ENCODE measurements at regions not wholly inside any gene's neighbourhood (a gene's known extent, or its start where the extent isn't known, plus 50 kb on each side); places are given as distances from the start of the nearest gene placed in this dataset.
"Not testable (repeated sequence)": the region's sequence is repeated elsewhere in the genome, so short reads cannot be mapped to it uniquely, and the experiment has no call there.

DNA sequence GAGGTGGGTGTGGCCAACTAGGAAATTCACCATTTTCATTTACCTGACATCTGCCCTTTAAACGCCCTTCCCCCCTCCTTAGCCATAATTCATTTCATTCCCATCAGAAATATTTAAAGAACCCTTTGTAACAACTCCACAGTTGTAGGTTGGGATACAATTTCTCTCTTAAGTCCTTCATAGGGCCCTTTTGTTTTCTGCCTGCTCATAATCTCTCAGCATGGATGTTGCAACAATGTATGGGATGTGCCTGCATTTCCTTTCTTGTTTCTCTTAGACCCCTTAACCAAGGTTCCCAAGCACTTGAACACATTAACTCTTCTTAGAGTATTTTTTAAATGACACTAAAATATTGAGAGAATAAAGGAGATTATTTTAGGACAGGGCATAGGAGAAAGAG, 51.7 kb upstream of the MYO10 start:
- DNase-seq: no peak

DNA sequence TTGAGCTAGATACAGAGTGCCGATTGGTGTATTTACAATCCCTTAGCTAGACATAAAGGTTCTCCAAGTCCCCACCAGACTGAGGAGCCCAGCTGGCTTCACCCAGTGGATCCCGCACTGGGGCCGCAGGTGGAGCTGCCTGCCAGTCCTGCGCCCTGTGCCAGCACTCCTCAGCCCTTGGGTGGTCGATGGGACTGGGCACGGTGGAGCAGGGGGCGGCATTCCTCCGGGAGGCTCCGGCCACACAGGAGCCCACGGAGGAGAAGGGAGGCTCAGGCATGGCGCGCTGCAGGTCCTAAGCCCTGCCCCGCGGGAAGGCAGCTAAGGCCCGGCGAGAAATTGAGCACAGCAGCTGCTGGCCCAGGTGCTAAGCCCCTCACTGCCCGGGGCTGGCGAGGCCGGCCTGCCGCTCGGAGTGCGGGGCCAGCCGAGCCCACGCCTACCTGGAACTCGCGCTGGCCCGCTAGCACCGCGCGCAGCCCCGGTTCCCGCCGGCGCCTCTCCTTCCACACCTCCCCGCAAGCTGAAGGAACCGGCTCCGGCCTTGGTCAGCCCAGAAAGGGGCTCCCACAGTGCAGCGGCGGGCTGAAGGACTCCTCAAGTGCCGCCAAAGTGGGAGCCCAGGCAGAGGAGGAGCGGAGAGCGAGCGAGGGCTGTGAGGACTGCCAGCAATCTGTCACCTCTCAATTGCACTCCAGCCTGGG, 54.9 kb upstream of the MYO10 start:
- DNase-seq: not testable (repeated sequence)

DNA sequence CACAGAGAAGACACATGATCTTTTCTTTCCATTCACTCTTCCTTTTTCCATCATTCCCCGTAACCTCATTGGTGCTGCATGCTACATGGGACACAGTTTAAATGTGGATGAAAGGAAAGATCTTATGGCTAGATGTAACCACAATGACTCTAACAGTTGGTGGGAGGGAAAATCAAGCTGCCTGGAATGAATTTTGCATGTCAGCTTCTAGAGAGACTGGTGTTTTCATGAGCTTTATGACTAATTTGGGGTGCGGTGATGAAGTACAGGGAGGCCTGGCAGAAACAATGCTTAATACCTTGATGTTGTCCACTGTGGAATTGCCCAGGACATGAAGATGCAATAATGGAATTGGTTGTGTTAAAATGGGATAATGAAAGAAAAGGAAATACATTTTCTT, 55.9 kb upstream of the MYO10 start:
- DNase-seq: no peak

DNA sequence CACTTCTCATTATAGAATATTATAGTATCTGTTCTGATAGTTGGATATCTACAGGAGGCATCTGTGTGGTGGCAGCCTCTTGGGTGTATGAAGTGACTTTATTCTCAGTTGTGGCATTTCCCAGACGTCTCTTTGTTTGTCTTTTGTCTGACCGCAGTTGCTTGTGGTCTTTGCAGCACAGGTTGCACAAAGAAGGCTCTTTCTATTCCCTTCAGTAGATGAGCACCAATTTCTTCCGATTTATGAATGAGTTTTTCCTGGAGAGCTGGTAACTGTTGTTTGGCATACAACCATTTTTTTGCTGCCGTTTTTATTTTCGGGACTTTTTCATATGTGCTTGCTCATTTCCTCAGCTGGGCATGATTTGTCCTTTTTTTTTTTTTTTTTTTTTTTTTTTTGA, 56.4 kb upstream of the MYO10 start:
- no peak for DNase-seq

DNA sequence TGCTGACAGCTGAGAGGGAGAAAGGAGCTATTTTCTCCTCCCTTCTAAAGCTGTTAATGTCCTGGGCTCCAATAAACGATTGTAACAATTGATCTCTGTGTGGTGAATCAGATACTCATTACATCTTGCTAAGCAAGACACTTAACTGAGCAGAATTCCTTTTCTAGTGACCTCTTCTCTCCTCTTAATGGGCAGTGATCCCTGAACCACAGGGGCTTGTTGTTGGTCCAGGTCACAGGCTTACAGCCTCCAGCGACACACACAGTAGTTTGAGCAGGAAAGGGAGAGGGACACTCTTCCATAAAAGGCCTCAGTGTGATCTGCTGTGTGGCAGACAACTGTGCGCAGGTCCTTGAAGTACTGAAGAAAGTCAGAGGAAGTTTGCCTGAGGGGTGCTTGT, 58.5 kb upstream of the MYO10 start:
- DNase-seq: no peak

DNA sequence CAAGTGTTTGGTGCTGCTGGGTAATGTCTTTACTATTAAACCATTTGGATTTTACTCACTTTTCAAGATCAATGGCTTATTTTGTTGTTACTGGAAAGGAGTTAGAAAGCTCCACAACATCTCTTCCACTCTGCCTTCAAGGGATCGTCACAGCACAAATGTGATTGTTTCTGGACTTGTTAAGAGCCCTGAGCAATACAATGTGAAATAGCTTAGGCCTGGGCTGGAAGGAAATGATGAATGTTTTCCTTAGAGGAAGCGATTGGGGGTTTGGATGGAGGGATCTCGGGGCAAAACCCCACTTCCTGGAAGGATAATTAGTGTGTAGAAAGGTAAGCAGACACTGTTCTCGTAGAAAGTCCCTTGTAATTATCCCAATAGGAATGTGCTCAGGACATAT, 59.3 kb upstream of the MYO10 start:
- DNase-seq: no peak

DNA sequence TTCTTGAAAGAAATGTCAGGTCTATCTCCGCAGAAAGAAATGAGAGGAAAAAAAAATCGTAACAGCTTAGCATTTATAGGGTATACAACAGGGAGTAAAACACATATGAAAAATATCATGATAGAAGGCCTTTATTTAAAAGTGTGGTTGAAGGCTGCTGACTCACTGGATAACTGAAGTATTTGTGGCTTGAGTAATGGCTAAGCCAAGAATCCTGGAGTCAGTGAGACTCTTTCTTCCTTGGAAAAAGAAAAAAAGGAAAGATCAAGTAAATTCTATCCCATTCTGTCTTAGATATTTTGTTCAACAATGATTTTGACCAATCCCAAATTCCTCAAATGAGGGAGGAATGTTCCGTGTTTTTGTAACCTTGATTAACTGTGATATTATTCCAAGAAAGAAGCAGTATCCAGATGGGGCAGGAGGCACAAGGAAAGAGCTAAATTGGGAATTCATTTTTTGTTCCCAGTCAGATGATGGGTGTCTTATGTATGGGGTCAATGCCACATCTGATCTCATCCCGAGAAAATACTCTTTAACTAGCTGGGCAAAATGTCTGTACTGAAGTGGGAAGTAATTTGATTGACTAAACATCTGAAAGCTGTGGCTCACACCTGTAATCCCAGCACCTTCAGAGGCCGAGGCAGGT, 64.3 kb upstream of the MYO10 start:
- no peak for DNase-seq

DNA sequence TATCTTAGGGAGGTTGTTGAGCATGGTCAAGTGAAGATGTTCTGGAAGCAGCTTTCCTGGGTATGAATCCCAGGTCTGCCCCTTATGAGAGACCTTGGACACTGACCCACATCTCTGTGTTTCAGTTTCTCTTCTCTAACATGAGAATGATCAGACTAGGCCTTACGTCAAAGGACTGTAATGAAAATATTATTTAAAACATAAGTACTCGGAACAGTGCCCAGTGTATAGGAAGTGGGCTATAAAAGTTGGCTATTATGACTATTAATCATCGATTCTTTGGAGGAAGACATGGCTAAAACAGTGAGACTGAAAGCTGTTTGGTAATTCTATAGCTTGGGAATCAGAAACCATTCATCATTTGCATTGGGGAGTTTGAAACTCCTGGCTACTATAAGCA, 65.3 kb upstream of the MYO10 start:
- DNase-seq: no peak

DNA sequence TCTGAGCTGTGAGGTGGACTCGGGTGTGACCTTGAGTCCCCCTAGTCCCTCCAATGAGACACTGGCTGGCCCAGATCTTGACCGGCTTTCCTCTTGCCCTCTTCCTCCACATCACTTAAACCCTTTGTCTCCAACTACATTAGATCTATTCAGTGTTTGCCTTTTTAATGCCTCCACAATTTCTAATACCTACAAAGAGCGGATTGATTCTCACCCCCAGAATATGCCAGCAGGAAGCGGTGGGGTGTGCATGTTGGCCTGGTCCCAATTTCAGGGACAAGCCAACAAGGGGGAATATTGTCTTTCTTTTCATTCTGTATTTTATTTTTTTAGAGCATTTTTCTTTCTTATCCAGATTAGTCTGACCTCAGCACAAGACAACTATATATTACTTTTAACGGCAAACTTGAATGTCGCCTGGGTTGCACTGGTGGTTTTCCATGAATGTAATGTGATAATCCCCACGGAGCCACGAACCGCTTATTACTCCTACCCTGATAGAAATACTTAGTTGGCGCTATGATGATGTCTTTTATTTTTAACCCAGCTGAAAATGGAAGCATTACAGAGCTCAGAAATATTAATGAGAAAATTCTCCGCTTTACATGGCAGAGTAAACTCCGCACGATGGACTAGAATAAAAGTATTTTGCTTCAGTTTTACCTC, 68.5 kb upstream of the MYO10 start:
- DNase-seq: no peak

DNA sequence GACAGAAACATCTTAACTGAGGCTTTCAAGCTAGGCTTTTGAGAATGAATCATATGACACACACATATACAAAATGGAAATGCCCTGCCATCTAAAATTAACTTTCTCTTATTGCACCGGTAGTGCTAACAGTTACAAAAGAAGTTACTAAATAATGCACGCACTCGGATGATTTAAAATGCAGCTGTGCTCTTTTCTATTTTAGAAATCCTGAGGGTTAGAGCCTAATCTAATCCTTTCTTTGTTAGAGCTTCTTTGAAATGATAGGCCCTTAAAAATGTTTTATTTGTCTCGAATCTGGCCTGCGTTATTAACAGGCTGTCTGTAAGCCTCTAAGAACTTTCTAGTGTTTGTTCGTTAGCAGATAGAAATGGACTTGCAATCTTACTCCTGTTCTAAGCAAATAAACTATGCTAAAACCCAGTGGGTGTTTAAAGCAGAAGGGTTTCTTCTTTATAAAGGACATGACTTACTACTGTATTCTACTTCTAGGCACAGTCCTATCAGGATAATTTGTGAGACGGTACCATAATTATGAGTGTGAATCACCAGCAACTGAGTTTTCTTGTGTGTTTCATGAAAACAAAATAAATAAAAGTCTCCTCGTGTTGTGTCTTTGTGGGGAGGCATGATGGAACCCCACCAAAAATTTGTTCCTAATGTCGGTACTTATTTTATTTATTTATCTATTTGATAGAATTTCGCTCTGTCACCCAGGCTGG, 69.2 kb upstream of the MYO10 start:
- no peak for DNase-seq

DNA sequence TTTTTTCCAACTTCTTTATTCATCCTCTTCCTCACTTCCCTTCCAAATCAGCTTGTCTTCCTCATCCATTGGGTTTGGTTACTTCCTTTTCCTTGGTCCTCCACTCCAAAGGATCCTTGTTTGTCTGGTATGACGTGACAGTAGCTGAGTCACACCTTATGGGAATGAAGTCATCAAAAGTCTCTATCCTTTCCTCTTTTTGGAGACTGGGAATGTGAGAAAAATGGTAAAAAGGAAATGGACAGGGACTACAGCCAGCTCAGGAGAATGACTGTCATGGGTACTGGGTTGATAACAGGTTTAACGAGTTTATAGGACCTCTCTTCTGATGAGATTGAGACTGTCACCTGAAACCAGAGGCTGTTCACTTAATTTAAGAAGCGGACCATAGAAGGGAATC, 76.2 kb upstream of the MYO10 start:
- DNase-seq: no peak

DNA sequence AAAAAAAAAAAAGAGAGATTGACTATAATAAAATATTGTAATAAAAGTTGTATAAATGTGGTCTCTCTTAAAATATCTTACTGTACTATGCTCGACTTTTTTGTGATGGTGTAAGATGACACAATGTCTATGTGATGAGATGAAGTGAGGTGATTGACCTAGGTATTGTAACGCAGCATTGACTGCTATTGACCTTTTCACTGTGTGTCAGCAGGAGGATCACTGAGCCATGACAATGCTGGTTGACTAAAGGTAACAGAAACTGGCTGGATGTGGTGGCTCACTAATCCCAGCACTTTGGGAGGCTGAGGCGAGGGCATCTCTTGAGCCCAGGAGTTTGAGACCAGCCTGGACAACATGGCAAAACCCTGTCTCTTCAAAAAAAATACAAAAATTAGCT, 78.6 kb upstream of the MYO10 start:
- no peak for DNase-seq

DNA sequence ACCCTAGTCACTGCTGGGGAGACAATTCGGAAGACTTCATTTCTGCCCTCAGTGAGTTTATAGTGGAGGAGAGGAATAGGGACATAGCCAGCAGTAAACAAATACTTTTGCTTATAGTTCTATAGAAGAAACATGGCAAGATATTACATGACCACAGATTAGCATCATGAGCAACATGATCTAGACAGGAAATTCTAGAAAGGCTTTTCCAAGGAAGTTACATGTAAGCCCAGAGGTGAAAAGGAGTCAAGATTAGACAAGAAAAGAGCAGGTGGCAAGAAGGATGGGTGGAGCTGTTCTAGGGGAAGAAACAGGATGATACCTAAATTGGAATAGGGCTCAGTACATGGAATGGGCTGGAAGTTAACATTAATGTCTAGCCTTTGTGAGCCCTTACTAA, 82.8 kb upstream of the MYO10 start:
- DNase-seq: no peak

DNA sequence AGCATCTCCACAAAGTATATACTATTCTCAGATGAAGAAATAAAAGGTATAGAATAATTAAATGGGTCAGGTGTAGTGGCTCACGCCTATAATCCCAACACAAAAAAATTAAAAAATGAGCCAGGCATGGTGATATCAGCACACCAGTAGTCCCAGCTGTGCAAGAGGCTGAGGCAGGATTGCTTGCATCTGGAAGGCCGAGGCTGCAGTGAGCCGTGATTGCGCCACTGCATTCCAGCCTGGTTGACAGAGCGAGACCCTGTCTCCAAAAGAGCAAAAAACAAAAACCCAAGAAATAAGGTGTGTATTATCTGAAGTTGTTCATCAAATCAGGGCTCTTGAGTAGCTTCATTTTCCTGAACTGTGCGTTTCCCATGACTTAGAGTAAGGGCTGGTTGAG, 83.2 kb upstream of the MYO10 start:
- no peak for DNase-seq

DNA sequence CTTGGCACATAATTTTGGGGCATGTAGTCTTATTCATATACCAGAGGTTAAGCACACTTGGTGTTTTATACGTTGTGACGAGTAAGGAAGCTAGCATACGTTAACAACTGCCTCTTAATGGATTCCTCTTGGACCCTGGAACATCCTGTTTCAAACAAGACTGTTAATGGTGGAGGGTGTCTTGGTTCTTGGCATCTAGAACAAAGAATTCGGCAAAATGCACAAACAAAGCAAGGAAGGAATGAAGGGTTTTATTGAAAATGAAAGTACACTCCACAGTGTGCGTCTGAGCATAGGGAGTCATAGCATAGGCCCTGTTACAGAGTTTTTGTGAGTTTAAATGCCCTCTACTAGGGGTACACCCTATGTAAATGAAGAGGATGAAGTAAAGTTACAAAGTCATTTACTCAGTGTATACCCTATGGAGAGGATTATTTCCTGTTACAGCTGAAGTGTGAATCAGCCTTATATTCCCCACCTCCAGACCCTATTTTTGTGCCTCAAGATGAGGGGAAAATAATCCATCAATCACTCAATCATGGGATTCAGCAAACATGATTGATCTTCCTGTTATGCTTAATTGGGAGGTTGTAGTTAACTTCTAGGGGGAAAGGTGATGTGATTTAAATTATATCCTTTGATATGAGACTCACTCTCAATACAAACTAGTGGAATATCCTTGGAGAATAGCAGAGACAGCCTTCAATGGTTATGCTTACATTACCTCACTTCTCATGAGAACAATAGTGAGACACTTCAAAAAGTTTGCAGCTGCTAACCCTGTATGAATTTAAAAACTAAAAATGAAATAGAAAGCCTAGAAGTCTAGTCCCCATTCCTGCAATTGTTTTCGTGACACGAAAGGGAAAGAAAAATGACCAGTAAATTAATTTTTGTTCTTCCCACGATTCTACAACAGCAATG, 84.9 kb upstream of the MYO10 start:
- no peak for DNase-seq

DNA sequence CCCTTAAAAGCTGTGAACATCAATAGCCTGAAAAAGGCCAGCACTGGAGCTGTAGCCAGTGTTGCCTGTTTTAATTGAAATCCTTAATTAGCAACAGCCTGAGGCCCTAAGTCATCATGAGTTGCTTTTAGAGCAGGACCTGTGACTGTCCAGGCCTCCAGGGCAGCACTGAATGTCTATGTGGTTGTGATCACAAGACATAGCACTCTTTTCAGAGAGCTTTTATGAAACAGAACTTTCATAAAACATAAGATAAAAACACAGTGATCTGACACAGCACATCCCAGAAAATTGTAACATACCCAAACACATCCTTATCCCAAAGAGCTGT, 85.5 kb upstream of the MYO10 start:
- no peak for DNase-seq

DNA sequence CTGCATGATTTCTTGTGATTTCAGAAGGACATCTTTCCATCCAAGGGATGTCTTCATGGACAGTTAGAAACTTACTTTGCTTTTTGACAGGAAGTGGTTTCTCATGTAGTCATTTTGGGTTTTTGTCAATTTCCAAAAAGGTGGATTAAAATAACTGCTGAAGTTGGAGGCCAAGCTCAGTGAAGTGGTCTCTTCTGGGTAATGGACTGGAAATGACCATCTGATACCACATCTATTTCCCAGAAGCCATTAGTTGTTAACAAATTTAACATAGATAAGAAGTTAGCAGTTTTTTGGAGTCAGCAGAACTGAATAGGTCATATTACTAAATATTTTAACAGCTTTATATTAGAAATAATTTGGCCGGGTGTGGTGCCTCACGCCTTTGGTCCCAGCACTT, 86.2 kb upstream of the MYO10 start:
- no peak for DNase-seq

DNA sequence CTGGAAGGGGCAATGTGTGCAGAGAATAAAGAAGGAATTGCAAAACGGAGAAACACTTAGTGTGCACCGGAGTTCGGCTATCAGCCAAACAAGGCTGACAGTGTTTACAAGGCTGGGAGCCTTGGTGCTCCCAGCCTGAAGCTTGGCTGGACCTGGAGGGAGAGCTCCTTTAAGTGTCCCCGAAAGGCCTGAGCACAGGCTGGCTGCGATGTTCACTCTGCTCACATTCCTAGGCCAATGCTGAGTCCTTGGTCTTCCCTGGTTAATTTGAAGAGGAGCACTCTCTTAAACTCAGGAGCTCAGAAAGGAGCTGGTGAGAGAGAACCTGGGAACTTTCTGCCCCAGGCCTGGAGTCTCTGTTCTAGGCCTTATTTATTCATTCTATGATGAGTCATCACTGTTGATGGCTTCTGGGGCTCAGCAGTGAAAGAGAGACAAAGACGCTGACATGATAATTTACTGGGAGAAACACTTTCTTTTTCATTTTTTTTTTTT, 88.6 kb upstream of the MYO10 start:
- DNase-seq: no peak

DNA sequence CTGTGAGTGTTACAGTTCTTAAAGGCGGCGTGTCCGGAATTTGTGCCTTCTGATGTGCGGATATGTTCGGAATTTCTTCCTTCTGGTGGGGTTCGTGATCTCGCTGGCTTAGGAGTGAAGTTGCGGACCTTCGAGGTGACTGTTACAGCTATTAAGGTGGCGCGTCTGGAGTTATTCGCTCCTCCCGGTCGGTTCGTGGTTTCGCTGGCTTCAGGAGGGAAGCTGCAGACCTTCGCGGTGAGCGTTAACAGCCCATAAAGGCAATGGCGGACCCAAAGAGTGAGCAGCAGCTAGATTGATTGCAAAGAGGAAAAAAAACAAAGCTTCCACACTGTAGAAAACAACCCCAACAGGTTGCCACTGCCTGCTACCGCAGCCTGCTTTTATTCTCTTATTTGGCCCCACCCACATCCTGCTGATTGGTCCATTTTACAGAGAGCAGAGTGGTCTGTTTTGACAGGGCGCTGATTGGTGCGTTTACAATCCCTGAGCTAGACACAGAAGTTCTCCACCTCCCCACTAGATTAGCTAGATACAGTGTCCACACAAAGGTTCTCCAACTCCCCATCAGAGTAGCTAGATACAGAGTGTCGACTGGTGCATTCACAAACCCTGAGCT, 95.7 kb upstream of the MYO10 start:
- not testable (repeated sequence) for DNase-seq

DNA sequence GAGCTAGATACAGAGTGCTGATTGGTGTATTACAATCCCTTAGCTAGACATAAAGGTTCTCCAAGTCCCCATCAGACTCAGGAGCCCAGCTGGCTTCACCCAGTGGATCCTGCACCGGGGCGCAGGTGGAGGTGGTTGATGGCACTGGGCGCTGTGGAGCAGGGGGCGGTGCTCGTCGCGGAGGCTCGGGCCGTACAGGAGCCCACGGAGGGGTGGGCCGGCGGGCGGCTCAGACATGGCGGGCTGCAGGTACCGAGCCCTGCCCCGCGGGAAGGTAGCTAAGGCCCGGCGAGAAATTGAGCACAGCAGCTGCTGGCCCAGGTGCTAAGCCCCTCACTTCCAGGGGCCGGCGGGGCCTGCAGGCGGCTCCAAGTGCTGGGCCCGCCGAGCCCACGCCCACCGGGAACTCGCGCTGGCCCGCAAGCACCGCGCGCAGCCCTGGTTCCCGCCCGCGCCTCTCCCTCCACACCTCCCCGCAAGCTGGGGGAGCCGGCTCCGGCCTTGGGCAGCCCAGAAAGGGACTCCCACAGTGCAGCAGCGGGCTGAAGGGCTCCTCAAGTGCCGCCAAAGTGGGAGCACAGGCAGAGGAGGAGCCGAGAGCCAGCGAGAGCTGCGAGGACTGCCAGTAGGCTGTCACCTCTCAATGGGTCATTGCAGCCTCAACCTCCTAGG, 96.4 kb upstream of the MYO10 start:
- DNase-seq: not testable (repeated sequence)

DNA sequence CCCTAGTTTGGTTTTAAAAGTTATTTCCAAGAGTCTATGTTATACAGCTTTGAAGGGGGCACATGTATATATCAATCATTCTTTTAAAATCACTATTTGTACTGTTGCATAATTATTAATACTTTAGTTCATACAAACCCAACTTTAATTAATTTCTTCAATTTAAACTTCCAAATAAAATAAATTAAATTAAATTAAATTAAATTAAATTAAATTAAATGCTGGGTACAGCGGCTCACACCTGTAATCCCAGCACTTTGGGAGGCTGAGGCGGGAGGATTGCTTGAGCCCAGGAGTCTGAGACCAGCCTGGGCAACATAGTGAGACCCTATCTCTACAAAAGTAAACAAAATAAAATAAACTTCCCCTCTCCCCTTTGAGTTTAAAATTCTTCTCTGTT, 98.9 kb upstream of the MYO10 start:
- not testable (repeated sequence) for DNase-seq

DNA sequence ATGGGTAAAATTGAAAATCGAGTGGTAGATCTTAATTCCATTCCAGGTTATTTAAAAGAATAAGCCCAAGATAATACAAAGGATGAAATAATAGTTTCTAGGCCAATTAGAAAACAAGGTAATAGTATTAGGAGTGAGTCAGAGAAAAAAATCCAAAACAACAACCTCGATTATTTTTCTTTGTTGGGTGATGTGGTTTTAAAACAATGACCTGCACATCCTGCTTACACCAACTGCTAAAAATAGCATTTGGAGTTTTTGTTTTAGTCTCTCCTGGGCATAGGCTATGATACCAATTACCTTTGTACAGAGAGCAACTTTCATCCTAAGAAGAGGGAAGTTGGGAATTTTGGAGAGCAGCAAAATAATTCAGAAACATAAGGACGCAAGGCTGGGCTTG, 101.7 kb upstream of the MYO10 start:
- DNase-seq: no peak
